Inferior parietal cortex (tissue), 1 donor: ENCODE measurements at regions not wholly inside any gene's neighbourhood (a gene's known extent, or its start where the extent isn't known, plus 50 kb on each side); places are given as distances from the start of the nearest gene placed in this dataset.
"Not testable (repeated sequence)": the region's sequence is repeated elsewhere in the genome, so short reads cannot be mapped to it uniquely, and the experiment has no call there.

Source experiments
- DNase-seq: peaks from one replicate; pipeline ENCODE4 v3.0.0-alpha.2; 2016; ENCODE audit errors: extremely low spot score

DNA sequence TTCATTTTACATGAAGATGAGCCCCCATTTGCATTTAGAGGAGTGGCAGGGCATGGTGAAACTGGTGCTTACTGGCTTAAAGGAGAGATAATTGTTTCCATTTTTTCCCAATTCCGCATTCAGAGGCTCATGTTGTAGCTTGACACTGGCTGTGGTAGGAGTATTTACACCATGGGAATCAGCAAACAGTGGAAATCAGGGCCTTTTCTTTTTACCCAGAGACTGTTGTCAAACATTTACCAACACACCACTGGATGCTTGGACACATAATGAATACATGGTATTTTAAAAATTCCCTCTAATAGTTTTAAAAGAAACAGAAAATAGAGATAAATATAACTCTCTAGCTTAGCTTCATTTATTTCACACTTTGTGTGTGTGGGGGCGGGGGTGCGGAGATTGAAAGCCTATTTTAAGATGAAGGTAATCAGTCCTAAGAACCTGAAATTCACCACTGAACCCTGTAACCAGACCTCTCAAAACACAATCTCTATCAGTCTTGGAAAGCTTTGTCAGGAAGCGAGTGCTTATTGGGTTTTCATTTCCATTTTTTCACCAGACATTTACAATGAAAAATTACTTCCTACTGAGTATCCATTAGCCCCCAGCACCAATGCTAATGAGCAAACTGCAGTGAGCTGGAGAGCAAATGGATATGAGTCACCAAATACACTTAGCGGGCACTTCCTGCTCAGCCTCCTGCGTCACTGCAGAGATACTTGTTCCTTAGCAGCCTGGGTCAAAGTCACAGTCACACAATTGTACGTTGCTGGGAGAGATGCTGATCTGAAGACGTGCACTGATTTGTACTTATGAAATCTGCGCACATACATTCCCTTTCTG, 532.0 kb downstream of the BCKDHB start:
- DNase-seq: no peak

DNA sequence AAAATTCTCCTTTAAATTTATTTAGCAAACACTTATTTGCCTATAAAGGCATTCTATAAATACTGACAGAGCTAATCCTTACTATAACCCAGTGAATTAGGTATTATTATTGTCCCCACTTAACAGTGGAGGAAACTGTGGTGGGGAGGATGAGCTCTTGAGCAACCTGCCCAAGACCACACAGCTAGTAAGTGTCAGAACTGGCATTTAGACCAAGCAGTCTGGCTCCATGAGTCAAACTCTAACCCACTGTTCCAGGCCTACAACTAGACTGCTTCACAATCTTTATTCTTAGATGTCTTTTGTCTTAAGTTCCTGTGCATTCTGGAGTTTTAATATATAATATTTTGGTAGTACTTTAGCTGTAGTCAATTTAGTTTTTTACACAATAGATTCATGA, 530.8 kb downstream of the BCKDHB start:
- DNase-seq: no peak

DNA sequence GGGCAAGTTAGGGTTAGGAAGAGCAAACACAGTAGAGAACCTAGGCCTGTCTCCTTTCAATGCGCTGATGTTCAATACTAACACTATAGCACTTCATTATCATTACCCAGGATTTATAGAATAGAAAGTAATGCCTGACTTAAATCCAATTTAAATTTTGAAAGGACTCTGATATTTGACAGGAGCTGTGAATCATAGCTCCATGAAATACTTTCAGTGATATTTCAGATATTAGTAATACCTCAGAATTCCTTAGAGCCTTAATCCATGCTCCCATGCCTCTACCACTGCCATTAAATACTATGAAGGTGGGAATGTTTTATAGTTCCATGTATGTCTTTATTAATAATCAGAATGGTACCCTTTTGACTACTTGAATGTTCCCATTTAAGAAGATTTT, 530.2 kb downstream of the BCKDHB start:
- DNase-seq: no peak

DNA sequence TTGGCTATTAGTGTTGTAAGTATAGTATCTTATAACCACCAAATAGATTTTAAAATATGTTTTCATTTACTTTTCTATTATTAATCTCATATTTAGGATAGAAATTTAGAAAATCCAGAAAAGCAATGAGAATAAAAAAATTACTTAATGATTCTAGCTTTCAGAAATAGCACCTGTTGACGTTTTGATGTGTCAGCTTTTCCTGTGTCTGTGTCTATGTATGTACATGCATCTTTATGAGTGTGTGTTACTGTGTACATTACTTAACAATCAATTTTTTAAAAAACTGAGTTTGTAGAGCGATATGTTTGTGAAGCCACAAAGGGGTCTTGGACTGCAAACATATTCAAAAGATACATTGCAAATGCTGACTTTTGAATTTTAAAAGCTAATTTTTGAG, 526.9 kb downstream of the BCKDHB start:
- no peak for DNase-seq

DNA sequence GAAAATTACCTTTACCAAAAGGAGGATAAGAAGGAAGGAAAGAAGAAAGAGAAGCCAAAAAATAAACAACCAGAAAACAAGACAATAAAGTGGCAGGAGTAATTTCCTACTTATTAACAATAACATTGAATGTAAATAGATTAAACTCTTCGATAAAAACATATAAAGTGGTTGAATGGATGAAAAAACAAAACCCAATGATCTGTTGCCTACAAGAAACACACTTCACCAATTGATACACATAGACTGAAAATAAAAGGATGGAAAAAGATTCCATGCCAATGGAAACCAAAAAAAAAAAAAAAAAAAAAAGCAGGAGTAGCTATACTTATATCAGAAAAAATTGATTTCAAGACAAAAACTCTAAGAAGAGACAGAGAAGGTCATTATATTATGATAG, 518.9 kb downstream of the BCKDHB start:
- DNase-seq: no peak

DNA sequence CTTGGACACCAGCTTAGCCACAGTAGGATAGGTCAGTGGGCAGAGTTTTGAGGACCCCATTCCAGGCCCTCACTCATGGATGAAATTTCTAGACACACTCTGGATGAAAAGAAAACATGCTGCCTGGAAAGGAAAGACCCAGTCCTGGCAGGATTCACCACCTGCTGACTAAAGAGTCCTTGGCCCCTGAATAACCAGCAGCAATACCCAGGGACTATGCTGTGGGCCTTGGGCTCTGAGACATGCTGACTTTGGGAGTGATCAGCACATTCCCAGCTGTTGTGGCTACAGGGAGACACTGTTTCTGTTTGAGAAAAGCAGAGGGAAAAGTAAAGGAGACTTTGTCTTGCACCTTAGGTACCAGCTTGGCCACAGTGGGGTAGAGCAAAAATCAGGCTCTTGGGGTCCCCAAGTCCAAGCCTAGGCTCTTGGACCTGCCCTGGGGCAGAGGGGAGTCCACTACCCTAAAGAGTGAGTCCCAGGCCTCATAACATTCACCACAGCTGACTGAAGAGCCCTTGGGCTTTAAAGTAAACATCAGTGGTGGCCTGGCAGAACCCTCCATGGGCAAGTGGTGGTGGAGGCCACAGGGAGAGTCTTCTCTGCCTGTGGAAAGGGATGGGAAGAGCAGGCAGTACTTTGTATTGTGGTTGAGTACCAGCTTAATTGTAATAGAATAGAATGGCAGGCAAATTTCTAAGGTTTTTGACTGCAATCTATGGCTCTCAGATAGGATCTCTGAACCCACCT, 516.8 kb downstream of the BCKDHB start:
- DNase-seq: no peak

DNA sequence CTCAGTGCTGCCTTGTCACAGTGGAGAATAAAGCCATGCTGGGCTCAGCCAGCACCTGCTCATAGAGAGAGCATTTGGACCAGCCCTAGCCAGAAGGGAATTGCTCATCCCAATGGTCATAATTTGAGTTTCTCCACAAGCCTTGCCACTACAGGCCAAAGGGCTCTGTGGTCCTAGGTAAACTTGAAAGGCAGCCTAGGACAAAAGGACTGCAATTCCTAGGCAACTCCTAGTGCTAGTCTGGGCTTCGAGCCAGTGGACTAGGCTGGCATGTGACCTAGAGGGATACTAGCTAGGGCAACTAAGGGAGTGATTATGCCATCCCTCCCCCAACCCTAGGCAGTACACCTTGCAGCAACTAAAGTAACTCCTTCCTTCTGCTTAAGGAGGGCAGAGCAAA, 516.2 kb downstream of the BCKDHB start:
- DNase-seq: no peak

DNA sequence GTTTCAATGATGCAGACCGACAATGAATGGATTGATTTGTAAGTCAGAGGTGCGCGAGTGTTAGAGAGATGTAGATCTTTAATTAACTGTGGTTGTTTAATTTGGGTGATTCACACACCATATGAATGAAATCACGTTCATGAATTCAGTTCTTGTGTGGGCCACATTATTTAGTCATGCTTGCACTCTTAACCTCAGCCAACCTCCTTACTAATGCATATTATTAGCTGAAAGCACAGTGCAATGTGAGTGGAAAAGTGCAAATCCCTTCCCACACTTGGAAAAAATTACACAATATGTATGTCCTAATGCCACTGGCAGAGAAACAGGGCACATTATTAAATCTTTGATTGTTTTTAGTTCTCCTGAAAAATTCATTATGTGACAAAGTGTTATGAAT, 512.5 kb downstream of the BCKDHB start:
- DNase-seq: no peak

DNA sequence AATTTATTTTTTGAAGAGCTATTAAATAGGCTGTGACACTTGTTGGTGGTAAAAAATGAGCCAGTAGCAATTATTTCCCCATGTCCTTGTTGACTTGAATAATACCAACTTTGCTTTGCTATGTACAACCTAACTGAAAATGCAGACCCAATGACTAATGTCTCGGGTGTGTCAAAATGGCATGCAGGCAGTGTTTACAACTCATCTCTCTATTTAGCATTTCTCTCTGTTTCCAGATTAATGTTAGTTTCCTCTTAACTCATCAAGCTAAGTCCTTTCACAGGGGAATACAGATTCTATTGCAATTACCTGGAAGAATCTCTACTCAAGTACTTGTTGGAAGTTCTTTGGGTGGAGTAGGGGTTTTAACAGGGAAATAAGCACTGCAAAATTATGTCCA, 504.4 kb downstream of the BCKDHB start:
- no peak for DNase-seq

DNA sequence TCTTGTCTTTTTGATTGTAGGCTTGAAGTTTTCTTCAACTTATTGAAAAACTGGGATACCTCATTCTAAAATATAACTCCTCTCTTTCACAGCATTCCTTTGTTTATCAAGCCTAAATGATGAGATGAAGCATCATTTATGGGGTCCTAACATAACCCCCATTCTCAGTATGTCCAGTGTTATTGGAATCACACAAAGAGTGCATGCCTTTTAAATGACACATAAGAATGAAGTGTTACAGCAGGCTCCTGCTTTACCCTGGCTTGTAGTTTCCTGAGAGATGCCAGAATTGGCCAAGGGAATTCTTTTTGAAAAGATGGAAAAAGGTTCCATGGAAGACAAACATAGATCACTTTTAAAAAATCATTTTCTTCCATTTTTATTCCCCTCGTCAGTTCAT, 502.4 kb downstream of the BCKDHB start:
- no peak for DNase-seq

DNA sequence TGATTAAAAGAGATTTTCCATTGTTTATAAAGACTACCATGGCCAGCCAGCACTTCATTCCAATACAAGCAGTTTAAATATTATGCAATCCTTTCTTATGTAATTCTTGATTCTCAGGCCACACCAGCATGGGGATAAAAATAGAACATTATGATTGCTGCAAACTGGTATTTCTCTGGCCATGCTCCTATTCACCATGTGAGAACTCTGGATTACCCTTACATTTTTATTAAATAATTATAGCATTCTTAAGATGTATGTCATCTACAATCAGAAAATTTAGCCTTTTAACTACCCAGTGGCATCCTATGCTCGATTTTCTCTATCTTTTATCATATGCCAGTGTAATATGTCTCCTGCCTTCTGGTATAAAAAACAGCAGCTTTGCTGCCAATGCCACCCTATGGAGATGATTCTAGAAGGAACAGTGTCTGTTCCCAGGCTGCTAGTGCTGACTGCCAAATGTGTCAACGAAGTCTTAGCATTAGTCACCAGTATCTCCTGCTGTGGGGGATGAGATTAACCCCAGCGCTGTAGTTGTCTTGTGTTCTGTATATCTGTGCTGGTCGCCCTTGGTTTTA, 501.4 kb downstream of the BCKDHB start:
- no peak for DNase-seq

DNA sequence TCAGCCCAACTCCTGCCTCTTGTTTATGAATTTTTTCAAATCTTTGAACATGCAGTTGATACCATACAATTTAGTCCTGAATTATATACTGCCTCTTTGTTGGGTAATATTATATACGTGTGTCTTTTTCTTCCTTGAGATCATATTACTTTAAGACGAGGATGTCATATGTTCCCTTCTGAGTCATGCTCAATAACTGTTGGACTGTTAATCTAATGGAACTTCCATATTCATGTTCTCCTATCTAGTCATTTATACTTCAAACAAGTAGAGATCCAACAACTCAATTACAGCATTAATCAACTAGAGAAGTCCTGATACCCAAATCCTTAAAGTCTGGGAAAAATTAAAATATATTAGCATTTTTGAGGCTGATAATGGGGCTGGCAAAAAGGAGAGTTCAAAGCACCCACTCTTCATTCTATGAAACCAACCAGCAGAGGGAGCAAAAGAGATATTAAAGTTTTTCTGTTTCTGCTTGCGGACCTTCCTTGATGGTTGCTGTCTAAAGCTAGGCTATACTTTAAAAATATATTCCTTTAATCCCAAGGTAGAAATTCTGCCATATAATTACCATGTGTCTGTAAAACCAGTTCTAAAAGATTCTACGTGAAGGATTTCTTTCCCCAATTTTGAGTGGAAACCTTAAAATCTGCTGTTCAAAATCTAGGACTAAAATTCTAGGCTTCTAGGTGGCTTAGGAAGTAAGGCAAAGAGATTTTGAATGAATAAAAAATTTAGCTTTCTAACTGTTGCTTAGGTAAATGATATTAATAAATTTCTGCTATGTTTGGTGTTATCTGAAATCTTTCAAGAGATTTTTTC, 498.9 kb downstream of the BCKDHB start:
- DNase-seq: peak; percentile 67

DNA sequence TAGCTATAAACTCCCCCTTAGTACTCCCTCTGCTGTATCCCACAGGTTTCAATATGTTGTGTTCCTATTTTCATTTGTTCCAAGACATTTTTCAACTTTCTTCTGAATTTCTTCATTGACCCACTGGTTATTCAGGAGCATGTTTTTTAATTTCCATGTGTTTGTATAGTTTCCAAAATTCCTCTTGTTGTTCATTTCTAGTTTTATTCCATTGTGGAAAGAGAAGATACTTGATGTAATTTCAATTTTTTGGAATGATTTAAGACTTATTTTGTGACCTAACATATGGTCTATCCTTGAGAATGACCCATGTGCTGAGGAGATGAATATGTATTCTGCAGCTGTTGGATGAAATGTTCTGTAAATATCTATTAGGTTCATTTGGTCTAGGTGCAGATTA, 497.2 kb downstream of the BCKDHB start:
- no peak for DNase-seq

DNA sequence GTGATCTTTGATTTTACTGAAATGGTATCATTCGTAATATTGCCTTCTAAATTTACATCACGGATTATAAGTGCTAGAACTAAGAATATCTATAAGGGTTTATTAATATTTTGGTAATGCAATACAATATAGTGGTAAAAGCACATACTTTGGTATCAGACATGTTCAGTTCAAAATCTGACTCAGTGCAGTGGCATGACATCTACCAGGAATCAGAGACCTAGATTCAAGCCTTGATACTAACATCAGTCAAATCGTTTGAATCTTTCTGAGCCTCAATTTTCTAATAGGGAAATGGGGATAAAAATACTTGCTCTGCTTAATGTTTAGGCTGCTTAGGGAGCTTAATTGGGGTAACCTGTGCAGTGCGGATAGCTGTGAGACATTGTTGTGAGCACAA, 488.0 kb downstream of the BCKDHB start:
- DNase-seq: no peak

DNA sequence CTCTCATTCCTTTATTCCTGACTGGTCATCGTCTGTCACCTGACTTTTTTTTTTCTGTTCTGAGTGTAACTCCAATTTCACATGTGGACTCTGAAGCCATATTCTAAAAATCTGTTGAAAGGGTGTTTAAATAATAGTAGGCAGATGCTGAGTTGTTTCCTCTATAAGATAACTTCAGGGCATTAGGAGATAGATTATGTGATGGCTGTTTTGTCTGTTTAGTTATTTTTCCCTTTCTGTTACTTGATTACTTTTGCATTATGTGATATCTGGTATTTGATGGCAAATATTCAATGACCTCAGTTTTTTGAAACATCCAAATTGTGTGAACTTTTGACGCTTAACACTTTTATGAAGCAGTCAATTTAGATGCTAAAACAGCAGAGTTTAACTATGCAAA, 486.0 kb downstream of the BCKDHB start:
- no peak for DNase-seq

DNA sequence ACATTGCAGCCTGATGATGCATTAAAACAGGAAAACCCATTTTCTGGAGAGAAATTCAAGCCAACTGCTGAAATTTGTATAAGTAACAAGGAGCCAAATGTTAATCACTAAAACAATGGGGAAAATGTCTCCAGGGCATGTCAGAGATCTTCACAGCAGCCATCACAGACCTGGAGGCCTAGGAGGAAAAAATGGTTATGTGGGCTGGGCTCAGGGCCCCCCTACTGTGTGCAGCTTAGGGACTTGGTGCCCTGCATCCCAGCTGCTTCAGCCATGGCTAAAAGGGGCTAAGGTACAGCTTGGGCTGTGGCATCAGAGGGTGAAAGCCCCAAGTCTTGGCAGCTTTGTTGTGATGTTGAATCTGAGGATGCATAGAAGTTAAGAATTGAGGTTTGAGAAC, 479.8 kb downstream of the BCKDHB start:
- no peak for DNase-seq

DNA sequence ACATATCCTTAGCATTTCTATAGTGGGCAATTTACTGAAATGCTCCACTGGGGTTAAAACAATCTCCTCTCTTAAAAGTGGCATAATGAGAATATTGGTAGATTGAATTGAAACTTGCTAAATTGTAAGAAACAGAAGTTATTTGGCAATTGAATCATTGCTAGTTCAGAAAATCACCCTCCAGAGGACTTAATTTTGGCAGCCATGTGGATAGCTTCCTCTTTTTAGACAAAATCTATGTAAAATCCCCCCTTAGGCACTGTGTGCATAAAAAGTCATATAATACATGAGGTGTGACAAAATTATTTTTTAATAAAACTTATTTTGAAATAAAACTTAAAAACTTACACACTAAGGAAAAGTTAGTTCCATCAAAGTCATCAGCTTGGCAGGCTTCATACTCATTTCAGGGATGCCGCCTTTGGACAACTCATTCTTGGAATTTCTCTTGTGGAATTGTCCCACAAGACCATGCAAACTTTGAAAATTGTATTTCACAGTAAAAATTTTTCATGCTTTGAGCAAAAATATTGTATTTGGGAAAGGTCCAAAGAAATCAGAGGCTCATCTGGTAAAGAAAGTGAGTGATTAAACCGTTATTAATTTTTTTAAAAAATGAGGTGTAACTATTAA, 473.0 kb downstream of the BCKDHB start:
- DNase-seq: no peak

DNA sequence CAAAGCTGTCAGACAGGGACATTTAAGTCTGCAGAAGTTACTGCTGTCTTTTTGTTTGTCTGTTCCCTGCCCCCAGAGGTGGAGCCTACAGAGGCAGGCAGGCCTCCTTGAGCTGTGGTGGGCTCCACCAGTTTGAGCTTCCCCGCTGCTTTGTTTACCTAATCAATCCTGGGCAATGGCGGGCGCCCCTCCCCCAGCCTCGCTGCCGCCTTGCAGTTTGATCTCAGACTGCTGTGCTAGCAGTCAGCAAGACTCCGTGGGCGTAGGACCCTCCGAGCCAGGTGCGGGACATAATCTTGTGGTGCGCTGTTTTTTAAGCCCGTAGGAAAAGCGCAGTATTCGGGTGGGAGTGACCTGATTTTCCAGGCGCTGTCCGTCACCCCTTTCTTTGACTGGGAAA, 466.8 kb downstream of the BCKDHB start:
- DNase-seq: not testable (repeated sequence)

DNA sequence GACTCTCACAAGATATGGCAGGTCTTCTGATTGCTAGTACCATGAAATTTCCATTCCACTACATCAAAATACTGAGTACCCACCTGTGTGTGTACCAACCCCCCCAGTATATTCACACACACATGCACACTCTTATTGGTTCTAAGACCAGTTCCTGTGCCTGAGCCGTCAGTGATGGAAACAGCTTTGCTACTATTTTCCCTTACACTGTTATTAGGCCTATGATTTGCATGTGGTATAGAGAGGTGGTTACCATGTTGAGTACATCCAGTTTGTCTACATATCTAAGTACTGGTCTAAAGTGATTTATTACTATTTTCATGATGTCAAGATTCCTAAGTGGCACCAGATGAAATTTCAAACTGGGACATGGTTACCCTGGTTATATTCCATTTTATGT, 459.9 kb downstream of the BCKDHB start:
- DNase-seq: no peak

DNA sequence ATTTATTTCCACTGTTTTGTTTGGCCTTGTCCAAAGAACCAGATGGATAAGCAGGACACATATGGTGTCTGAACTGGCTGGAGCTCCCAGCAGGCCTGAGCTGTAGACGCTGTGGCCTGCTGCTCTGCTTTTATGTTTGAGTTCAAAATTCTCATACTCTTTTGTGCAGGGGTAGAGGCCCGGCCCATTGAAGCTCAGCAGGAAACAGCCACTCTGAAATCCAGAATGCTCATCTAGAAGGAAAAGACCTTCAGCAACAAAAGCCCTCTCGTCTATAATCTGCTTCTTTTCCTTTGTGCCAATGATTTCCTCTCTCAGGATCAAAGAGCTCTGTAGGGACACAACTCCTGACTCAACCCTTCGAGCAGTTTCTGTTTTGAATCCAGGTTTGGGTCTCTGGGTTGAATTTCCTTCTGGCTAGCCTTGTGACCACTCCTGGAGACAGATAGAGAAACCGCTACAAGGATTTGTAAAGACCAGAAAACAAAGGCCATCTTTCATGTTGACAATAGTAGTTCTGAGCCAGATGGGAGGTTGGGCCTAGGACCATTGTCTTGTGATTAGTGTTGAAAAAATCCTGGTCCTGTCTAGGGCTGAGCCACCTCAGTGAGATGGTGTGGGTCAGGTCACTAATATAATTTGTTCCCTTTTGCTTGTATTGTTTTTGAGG, 446.7 kb downstream of the BCKDHB start:
- DNase-seq: no peak

DNA sequence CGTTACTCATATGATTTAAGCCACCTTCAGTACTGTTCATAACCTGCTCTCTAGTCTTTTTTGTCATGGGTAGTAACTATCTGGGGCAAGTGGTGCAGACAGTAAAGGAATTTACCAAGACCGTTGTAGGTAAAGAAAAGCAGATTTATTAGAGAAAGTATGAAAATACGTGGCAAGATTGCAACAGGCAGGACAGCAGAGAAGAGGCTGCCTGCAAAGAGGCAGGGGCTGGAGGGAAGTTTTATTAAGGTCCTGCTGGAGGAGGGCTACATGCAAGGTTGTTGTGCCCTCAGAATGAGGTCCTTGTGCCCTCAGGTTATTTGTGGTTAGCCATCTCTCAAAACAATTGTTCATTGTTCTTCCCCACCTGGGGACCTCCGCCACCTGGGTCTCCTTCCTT, 444.3 kb downstream of the BCKDHB start:
- no peak for DNase-seq
